Mammary epithelial cell (primary cell): ENCODE measurements at regions not wholly inside any gene's neighbourhood (a gene's known extent, or its start where the extent isn't known, plus 50 kb on each side); places are given as distances from the start of the nearest gene placed in this dataset.

Experiments
- CTCF ChIP-seq, 2 donors: IDR thresholded peaks in 1 of 2; conservative IDR thresholded peaks in 1 of 2; 2 replicates each; pipeline ENCODE4 v1.5.1; 2011 to 2012; ENCODE audit warnings: inconsistent platforms in 2 of 2, low read length in 2 of 2, mild to moderate bottlenecking in 2 of 2, control low read depth in 1 of 2, low read depth in 1 of 2; ENCODE audit not compliant: insufficient read depth in 1 of 2; ENCODE audit errors: extremely low read depth in 1 of 2
- EZH2 ChIP-seq: IDR thresholded peaks from 2 replicates; pipeline ENCODE4 v1.6.1; 2012; ENCODE audit warnings: low read length, inconsistent platforms, borderline replicate concordance

- TF ChIP-seq CTCF (conservative IDR thresholded peaks at IDR 0.05 in 1 of 2, IDR thresholded peaks at IDR 0.05 in 1 of 2; ENCODE audit: extremely low read depth in 1 of 2, insufficient read depth in 1 of 2, low read depth in 1 of 2, low read length in 2 of 2) = no peak
- no peak for TF ChIP-seq EZH2
Measured at GRCh38 chr15:38070778-38071177, 136.3 kb downstream of the TMCO5A start.
